ENCODE measurements at regions not wholly inside any gene's neighbourhood (a gene's known extent, or its start where the extent isn't known, plus 50 kb on each side); places are given as distances from the start of the nearest gene placed in this dataset.

GRCh38 chr13:100933841-100934240 is 259.2 kb upstream of the TMTC4 start:
- DNase-seq, result no peak

GRCh38 chr13:100922599-100922998 is 248.0 kb upstream of the TMTC4 start:
- no peak for DNase-seq

DNA sequence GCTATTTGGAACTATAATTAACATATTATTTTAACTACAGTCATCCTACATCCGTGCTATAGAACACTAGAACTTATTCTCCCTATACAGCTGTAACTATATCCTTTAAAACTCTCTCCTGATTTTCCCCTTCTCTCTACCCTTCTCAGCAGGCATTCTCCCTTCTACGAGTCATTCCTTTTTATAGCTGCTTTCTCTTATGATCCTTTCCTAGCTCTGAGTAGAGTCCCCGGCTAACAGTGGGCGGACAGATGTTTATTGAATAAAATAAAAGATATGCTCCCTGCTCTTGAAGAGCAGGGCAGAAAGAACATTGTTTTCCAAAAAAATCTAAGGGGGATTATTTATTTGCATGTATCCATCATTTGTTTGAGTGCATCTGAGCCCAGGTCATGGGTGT is 246.5 kb upstream of the TMTC4 start:
- no peak for DNase-seq

GRCh38 chr13:100917011-100917410 is 242.4 kb upstream of the TMTC4 start:
- DNase-seq, result no peak

DNA sequence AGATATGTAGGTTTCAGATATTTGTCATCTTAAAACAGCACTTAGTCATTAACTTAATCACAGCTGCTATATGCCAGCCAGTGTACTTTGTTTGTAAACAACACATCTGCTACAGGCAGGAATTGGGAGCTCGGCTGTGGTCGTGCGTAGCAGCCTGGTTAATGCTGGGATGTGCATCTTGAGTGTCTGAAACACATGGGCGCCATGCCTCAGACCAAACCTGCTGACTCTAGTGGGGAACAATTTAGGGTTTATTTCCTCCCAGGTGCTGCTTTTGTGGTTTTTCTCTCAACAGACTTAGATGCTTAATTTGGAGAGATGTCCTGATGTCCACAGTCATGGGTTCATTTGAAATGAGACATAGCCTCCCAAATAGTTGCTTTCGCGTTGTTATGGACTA is 238.5 kb upstream of the TMTC4 start:
- no peak for DNase-seq

DNA sequence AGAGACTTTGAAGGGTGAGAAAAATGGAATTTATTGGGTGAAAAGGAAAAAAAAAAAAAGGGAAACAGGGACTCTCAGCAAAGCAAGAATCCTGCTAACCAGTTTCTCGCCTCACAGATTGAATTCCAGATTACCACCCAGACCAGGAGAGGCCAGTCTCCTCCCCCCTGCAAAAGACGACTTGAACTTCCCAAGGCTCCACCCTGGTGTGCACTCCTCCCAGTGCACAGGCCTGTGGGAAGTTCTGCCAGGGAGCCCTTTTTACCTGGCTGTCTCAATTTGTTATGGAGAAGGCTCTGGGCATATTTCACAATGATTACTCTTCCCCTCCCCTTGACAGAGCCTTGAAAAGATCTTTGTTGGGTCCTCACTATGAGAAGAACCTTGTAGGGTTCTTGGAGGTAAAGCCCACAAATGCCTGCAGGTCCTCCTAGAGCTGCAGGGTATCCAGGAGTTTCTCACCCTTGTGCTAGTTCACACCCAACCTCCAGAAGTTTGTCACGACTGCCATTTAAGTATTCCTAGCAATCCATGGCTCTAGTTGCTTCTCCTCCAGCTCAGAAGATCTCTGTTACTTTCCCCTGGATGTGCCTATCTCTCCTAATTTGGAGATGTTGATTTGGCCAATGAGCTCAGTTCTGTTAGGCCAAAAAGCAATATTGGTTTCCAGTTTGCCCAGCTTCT is 229.8 kb upstream of the TMTC4 start:
- DNase-seq, result no peak

DNA sequence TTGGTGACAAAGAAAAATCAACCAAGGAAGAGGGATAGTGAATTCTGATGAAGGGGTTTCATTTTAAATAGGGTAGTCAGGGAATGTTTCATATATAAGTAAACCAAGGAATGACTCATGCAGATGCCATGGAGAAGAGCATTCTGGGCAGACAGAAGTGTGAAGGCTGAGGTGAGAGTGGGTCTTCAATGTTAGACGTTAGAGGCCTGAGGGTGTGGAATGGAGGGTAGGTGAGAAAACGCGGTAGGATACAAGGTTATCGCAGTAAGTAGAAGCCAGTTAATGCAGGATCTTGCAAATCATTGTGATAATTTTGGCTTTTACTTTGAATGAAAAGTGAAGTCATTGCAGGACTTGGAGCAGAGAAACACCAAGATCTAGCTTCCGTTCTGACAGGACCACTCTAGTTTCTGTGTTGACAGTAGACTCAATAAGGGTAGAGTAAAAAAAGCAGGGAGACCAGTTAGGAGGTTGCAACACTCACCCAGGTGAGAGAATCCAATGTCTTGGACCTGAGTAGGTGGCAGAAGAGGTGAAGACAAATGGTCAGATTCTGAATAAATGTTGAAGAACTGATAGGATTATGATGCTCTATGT is 225.2 kb upstream of the TMTC4 start:
- no peak for DNase-seq

DNA sequence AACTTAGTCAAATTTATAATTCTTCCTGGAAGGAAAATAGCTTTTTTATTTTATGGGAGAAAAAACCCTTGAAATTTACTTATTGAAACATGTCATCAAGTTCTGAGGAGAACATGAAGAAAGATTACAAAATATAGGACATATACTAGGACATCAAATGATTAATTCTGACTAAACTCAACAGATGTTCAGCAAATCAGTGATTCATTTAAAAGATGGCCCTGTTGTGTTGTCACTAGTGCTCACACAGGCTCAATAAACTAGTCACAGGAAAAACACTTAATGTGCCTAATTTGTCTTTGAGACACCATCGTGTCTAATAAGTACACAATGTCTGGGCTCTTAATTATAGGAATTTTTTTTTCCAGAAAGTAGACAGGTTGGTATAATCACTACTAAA is 223.8 kb upstream of the TMTC4 start:
- no peak for DNase-seq

DNA sequence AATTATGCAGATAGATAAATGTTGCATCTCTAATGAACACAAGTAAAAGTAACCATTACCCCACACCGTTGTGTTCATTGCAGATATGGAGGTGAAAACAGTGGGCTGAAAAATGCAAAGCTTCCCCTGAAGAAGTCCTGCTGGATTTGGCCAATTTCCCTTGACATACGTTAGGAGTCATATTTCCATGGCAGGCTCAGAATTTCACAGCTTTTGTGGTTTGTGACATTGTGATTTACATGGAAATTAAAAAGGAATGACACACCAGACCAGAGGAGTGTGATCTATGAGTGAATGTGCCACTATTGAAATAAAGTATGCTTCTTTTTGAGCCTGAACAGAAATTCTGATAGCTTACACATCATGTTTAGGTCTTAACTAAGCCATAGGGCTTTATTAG is 221.1 kb upstream of the TMTC4 start:
- no peak for DNase-seq

GRCh38 chr13:100892981-100893380 is 218.4 kb upstream of the TMTC4 start:
- DNase-seq, result no peak

- DNase-seq, result no peak
Measured at GRCh38 chr13:100890645-100891044, 216.1 kb upstream of the TMTC4 start.

GRCh38 chr13:100887729-100888151 is 213.1 kb upstream of the TMTC4 start:
- DNase-seq, result no peak

- no peak for DNase-seq
Measured at GRCh38 chr13:100883453-100883852, 208.9 kb upstream of the TMTC4 start.

GRCh38 chr13:100881291-100881864 is 206.8 kb upstream of the TMTC4 start:
- DNase-seq, result no peak

DNA sequence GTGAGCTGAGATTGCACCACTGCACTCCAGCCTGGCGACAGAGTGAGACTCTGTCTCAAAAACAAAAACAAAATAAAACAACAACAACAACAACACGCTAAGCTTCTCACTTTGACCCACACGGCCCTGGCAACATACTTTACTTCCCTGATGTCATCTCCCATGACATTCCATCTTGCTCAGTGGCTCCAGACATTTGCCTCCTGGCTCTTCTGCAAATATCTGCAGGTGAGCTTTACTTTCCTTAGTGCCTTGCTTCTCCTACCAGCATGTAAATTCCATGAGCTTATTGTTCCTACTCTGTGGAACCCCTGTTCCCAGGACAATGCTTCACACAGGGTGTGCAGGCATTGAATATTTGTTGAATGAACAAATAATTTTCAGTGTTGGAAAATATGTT is 205.6 kb upstream of the TMTC4 start:
- no peak for DNase-seq

DNA sequence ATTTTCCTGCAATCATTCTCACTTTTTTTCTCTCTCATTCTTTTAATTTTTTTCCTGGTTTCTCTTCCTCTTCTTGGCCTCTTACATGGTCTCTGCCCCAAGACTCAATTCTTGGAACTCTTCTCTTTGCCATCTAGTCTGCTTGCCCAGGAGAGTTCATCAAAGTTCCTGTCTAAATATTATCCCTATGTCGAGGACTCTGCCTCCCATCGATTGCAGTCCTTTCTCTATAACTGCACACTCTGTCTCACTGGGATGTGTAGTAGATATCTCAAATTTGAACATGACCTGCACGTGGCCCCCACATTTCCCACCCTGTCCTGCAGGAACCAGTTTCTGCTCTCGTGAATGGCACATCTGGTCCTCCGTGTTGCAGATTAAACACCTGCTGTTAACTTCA is 204.7 kb upstream of the TMTC4 start:
- DNase-seq, result no peak

DNA sequence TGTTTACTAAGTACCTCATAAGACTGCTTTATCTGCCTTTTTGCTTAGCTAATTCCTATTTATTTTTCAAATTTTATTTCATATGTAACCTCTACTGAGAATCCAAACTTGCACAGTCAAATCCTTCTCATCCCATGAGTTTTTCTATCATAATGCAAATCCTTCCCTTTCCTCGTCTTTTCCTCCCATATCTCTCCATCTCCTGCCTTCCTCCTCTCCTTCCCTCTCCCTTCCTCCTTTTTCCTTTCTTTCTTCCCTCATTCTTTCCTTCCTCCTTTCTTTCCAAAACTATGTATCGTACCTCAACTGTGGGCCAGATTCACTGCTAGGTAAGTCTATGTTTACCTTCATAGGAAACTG is 201.4 kb upstream of the TMTC4 start:
- no peak for DNase-seq

GRCh38 chr13:100875392-100876043 is 200.9 kb upstream of the TMTC4 start:
- DNase-seq, result no peak

DNA sequence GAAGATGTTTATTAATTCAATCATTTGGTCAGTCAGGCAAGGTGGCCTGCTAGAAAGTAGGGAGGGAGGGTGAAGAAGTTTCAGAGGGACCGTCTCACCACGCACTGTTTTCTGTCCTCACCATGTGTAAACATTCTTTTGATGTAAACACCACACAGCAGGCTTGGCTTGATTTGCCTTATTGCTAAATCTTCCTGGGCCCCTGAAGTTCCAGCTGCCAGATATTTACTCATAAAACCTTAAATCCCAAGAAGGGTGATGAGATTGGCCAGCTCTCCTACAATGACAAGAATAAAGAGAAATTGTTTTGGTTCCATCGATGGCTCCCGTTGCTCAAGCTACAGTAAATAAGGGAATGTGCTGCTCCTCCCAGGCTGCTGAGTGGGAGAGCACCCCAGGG is 198.2 kb upstream of the TMTC4 start:
- no peak for DNase-seq

DNA sequence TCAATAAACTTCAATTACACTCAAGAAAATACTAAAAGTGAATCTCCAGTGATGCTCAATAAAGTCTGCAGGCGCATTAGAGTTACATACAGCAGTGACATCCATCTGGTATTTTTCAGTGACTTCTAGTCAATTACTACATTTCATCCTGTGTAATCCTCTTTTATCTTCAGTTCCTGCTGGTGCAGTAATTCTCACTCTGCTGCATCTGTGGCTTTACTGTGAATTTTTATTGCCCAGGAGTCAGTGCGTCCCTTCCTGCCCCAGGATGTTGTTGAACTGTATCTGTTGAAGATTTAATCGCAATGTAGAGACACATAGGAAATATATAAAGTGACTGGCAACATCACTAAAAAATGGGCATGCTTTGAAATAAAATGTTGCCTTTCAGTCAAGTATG is 196.3 kb upstream of the TMTC4 start:
- no peak for DNase-seq

DNA sequence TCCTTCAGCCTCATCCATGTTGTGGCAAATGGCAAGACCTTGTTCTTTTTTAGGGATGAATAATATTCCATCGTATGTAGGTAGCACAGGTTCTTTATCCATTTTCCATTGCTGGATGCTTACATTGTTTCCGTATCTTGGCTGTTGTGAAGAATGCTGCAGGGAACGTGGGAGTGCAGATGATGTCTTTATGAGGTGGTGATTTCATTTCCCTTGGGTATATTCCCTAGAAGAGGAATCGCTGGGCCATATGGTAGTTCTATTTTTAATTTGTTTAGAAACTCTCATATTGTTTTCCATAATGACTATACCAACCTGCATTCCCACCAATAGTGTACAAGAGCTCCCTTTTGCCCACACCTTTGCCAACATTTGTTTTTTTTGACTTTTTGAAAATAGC is 186.3 kb upstream of the TMTC4 start:
- DNase-seq, result no peak

GRCh38 chr13:100859861-100860260 is 185.3 kb upstream of the TMTC4 start:
- DNase-seq, result no peak

- DNase-seq, result no peak
Measured at GRCh38 chr13:100855151-100855550, 180.6 kb upstream of the TMTC4 start.

- no peak for DNase-seq
Measured at GRCh38 chr13:100854006-100854405, 179.4 kb upstream of the TMTC4 start.

Data from NCI-H1436 (cell line).